ENCODE measurements at regions not wholly inside any gene's neighbourhood (a gene's known extent, or its start where the extent isn't known, plus 50 kb on each side); places are given as distances from the start of the nearest gene placed in this dataset.

GRCh38 chr5:106314221-106314824, 1356.4 kb downstream of the EFNA5 start:
- 62% methylated on average over 2 of the region's 2 CpGs for WGBS

GRCh38 chr5:106312360-106312759, 1358.4 kb downstream of the EFNA5 start:
- DNase-seq (ENCODE audit: low spot score): no peak
- Histone ChIP-seq H3K4me1 (replicated peaks) (no peaks in the 10 kb centered on the region), H3K27me3 (replicated peaks; ENCODE audit: insufficient read depth) (no peaks in the 10 kb centered on the region), H3K4me3 (no peak overlapping the region), H3K27ac (no peak overlapping the region), H3K9me3 (no peaks in the 10 kb centered on the region), H3K36me3 (no peaks in the 10 kb centered on the region)
- intact Hi-C loops (cut with DNase I): no loop called here
- TF ChIP-seq POLR2AphosphoS5 (IDR thresholded peaks at IDR 0.05) (no peak), POLR2A (IDR thresholded peaks at IDR 0.05) (no peak), CTCF (IDR thresholded peaks at IDR 0.05) (no peak)

More at GRCh38 chr5:106314221-106314824, 1356.4 kb downstream of the EFNA5 start:
- Histone ChIP-seq H3K9me3 (no peaks in the 10 kb centered on the region), H3K4me1 (replicated peaks) (no peaks in the 10 kb centered on the region), H3K27ac (no peak overlapping the region), H3K27me3 (replicated peaks; ENCODE audit: insufficient read depth) (no peaks in the 10 kb centered on the region), H3K4me3 (no peak overlapping the region), H3K36me3 (no peaks in the 10 kb centered on the region)
- TF ChIP-seq POLR2AphosphoS5 (IDR thresholded peaks at IDR 0.05) (no peak), CTCF (IDR thresholded peaks at IDR 0.05) (no peak), POLR2A (IDR thresholded peaks at IDR 0.05) (no peak)
- intact Hi-C loops (cut with DNase I): no loop called here
- no peak for DNase-seq (ENCODE audit: low spot score)

GRCh38 chr5:106311230-106311915, 1359.4 kb downstream of the EFNA5 start:
- 39% methylated on average over 2 of the region's 2 CpGs for WGBS
- TF ChIP-seq POLR2A (IDR thresholded peaks at IDR 0.05): no peak
- no peak for TF ChIP-seq CTCF (IDR thresholded peaks at IDR 0.05)
- TF ChIP-seq POLR2AphosphoS5 (IDR thresholded peaks at IDR 0.05): no peak

GRCh38 chr5:106307265-106307664, 1363.5 kb downstream of the EFNA5 start:
- intact Hi-C loops (cut with DNase I): no loop called here
- no peaks in the 10 kb centered on the region for H3K9me3 ChIP-seq
- H3K36me3 ChIP-seq: no peaks in the 10 kb centered on the region
- no peak for TF ChIP-seq POLR2AphosphoS5 (IDR thresholded peaks at IDR 0.05)
- TF ChIP-seq POLR2A (IDR thresholded peaks at IDR 0.05): no peak
- TF ChIP-seq CTCF (IDR thresholded peaks at IDR 0.05): no peak
- no peaks in the 10 kb centered on the region for H3K27me3 ChIP-seq (replicated peaks; ENCODE audit: insufficient read depth)
- 92% methylated on average over 5 of the region's 5 CpGs for WGBS
- H3K27ac ChIP-seq: no peak overlapping the region
- H3K4me1 ChIP-seq (replicated peaks): no peaks in the 10 kb centered on the region
- H3K4me3 ChIP-seq: no peak overlapping the region
- no peak for DNase-seq (ENCODE audit: low spot score)

More at GRCh38 chr5:106311230-106311915, 1359.4 kb downstream of the EFNA5 start:
- Histone ChIP-seq H3K36me3 (no peaks in the 10 kb centered on the region), H3K4me1 (replicated peaks) (no peaks in the 10 kb centered on the region), H3K27me3 (replicated peaks; ENCODE audit: insufficient read depth) (no peaks in the 10 kb centered on the region), H3K4me3 (no peak overlapping the region), H3K9me3 (no peaks in the 10 kb centered on the region), H3K27ac (no peak overlapping the region)
- DNase-seq (ENCODE audit: low spot score): no peak
- intact Hi-C loops (cut with DNase I): no loop called here
